ENCODE measurements at regions not wholly inside any gene's neighbourhood (a gene's known extent, or its start where the extent isn't known, plus 50 kb on each side); places are given as distances from the start of the nearest gene placed in this dataset.
"Not testable (repeated sequence)": the region's sequence is repeated elsewhere in the genome, so short reads cannot be mapped to it uniquely, and the experiment has no call there.

- H3K36me3 Mint-ChIP-seq (ENCODE audit: low read depth) = no peaks in the 10 kb centered on the region
- no peaks in the 10 kb centered on the region for H3K27me3 ChIP-seq (ENCODE audit: control insufficient read depth in 1 of 2, insufficient read depth in 2 of 2, low read length in 2 of 2)
- no peaks in the 10 kb centered on the region for H3K9me3 Mint-ChIP-seq
- no peak for DNase-seq
- no peaks in the 10 kb centered on the region for H3K4me1 Mint-ChIP-seq (ENCODE audit: low read depth)
- H3K4me3 Mint-ChIP-seq = no peak overlapping the region
- ChIA-PET CTCF (no interaction called here), POLR2A (no interaction called here)
- H3K4me3 ChIP-seq (ENCODE audit: low read length) = no peak overlapping the region
- H3K27ac Mint-ChIP-seq = no peak overlapping the region
- H3K27me3 Mint-ChIP-seq = no peaks in the 10 kb centered on the region
- no peaks in the 10 kb centered on the region for H3K4me1 ChIP-seq (ENCODE audit: insufficient read depth, low read length)
- intact Hi-C loops (cut with DNase I, micrococcal nuclease) = no loop called here
- no peak for ATAC-seq (ENCODE audit: poor library complexity)
- H3K27ac ChIP-seq (ENCODE audit: low read depth in 1 of 2, low read length in 2 of 2) = no peak overlapping the region
- H3K36me3 ChIP-seq (ENCODE audit: insufficient read depth, low read length) = no peaks in the 10 kb centered on the region
- peaks cover 0 to 3% of the 10 kb centered on the region in 2 experiments for H3K9me3 ChIP-seq (ENCODE audit: control insufficient read depth in 1 of 2, insufficient read depth in 1 of 2, low read length in 2 of 2)
- TF ChIP-seq, protein P1, sequence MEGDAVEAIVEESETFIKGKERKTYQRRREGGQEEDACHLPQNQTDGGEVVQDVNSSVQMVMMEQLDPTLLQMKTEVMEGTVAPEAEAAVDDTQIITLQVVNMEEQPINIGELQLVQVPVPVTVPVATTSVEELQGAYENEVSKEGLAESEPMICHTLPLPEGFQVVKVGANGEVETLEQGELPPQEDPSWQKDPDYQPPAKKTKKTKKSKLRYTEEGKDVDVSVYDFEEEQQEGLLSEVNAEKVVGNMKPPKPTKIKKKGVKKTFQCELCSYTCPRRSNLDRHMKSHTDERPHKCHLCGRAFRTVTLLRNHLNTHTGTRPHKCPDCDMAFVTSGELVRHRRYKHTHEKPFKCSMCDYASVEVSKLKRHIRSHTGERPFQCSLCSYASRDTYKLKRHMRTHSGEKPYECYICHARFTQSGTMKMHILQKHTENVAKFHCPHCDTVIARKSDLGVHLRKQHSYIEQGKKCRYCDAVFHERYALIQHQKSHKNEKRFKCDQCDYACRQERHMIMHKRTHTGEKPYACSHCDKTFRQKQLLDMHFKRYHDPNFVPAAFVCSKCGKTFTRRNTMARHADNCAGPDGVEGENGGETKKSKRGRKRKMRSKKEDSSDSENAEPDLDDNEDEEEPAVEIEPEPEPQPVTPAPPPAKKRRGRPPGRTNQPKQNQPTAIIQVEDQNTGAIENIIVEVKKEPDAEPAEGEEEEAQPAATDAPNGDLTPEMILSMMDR (IDR thresholded peaks at IDR 0.05) = no peak
These were observed 93.3 kb upstream of the TRHDE start for GRCh38 chr12:72178871-72179270.

DNA sequence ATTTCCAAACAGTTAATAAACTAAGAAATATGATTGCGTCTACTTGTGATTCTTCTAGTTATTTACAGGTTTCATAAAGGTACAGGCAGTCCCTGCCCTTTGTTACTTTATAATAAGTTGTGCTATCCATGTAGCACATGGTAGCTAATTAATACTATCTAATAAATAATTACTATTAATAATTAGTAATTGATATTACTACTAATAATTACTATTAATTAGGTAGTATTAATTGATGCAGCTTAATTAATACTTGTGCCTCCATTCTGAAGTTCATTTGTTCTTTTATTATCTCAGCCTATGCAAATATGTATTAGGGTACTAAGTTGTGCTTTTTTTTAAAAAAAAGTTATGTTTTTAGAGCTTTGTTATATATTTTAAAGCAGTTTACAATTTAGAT is 92.3 kb upstream of the TRHDE start:
- ATAC-seq (ENCODE audit: poor library complexity) (no peak), DNase-seq (no peak)
- CTCF ChIA-PET = no interaction called here
- Mint-ChIP-seq H3K4me1 (ENCODE audit: low read depth) (no peaks in the 10 kb centered on the region), H3K36me3 (ENCODE audit: low read depth) (no peaks in the 10 kb centered on the region), H3K9me3 (no peaks in the 10 kb centered on the region), H3K27me3 (no peaks in the 10 kb centered on the region), H3K4me3 (no peak overlapping the region), H3K27ac (no peak overlapping the region)
- TF ChIP-seq, protein P1 (IDR thresholded peaks at IDR 0.05) = no peak
- H3K27me3 ChIP-seq (ENCODE audit: control insufficient read depth in 1 of 2, insufficient read depth in 2 of 2, low read length in 2 of 2) = no peaks in the 10 kb centered on the region
- H3K9me3 ChIP-seq (ENCODE audit: control insufficient read depth in 1 of 2, insufficient read depth in 1 of 2, low read length in 2 of 2) = peaks cover 0 to 3% of the 10 kb centered on the region in 2 experiments
- no peaks in the 10 kb centered on the region for H3K36me3 ChIP-seq (ENCODE audit: insufficient read depth, low read length)
- no peaks in the 10 kb centered on the region for H3K4me1 ChIP-seq (ENCODE audit: insufficient read depth, low read length)
- POLR2A ChIA-PET = interaction anchor here (0.8 kb wide), 1 partner anchor 45 kb away, joined by 3 read pairs; no protein-coding TSS in a partner anchor
- no peak overlapping the region for H3K27ac ChIP-seq (ENCODE audit: low read depth in 1 of 2, low read length in 2 of 2)
- no peak overlapping the region for H3K4me3 ChIP-seq (ENCODE audit: low read length)
- intact Hi-C loops (cut with DNase I, micrococcal nuclease) = loop anchor here in 1 of 2 experiments (10.0 kb wide), 1 partner anchor 55 kb away; no protein-coding TSS in a partner anchor

DNA sequence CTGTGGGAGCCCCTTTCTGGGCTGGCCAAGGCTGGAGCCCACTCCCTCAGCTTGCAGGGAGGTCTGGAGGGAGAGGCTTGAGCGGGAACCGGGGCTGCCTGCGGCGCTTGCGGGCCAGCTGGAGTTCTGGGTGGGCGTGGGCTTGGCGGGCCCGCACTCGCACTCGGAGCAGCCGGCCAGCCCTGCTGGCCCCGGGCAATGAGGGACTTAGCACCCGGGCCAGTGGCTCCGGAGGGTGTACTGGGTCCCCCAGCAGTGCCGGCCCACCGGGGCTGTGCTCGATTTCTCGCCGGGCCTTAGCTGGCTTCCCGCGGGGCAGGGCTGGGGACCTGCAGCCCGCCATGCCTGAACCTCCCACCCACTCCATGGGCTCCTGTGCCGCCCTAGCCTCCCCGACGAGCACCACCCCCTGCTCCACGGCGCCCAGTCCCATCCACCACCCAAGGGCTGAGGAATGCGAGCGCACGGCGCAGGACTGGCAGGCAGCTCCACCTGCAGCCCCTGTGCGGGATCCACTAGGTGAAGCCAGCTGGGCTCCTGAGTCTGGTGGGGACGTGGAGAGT is 87.1 kb upstream of the TRHDE start:
- POLR2A ChIA-PET; ATAC-seq (ENCODE audit: poor library complexity); H3K27ac Mint-ChIP-seq; H3K4me1 ChIP-seq (ENCODE audit: insufficient read depth, low read length); H3K27ac ChIP-seq (ENCODE audit: low read depth in 1 of 2, low read length in 2 of 2); H3K36me3 Mint-ChIP-seq (ENCODE audit: low read depth); CTCF ChIA-PET; DNase-seq; H3K9me3 Mint-ChIP-seq; H3K4me3 ChIP-seq (ENCODE audit: low read length); H3K36me3 ChIP-seq (ENCODE audit: insufficient read depth, low read length); H3K27me3 Mint-ChIP-seq; H3K9me3 ChIP-seq (ENCODE audit: control insufficient read depth in 1 of 2, insufficient read depth in 1 of 2, low read length in 2 of 2); H3K4me3 Mint-ChIP-seq; H3K27me3 ChIP-seq (ENCODE audit: control insufficient read depth in 1 of 2, insufficient read depth in 2 of 2, low read length in 2 of 2); H3K4me1 Mint-ChIP-seq (ENCODE audit: low read depth): not testable (repeated sequence)
- intact Hi-C loops (cut with DNase I, micrococcal nuclease) = loop anchor here in 1 of 2 experiments (10.0 kb wide), 1 partner anchor 60 kb away; no protein-coding TSS in a partner anchor

DNA sequence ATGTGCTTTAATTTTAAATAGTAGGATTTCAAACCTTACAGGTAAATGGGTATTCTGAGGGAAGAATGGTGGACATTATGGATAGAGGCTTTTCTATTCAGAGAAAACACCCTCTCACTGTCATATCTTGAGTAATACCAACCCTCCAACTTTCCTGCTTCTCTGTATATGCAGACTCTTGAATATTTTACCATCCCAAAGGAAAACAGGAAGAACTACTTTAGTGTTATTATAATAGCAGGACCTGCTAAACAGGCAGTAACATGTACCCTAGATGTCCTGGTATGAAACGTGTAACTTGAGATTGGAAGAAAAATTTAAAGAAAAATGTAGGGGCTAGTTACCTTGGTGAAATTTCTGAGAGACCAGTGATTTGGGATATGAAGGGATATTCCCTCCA is 82.9 kb upstream of the TRHDE start:
- intact Hi-C loops (cut with DNase I, micrococcal nuclease) = loop anchor here in 1 of 2 experiments (10.0 kb wide), 1 partner anchor 64 kb away; no protein-coding TSS in a partner anchor
- no peaks in the 10 kb centered on the region for H3K36me3 Mint-ChIP-seq (ENCODE audit: low read depth)

More for the DNA sequence above, 82.9 kb upstream of the TRHDE start:
- H3K27ac ChIP-seq (ENCODE audit: low read depth in 1 of 2, low read length in 2 of 2) = no peak overlapping the region
- Mint-ChIP-seq H3K4me3 (no peak overlapping the region), H3K27ac (no peak overlapping the region), H3K4me1 (ENCODE audit: low read depth) (no peaks in the 10 kb centered on the region), H3K9me3 (no peaks in the 10 kb centered on the region), H3K27me3 (no peaks in the 10 kb centered on the region)
- H3K4me3 ChIP-seq (ENCODE audit: low read length) = no peak overlapping the region
- no peaks in the 10 kb centered on the region for H3K4me1 ChIP-seq (ENCODE audit: insufficient read depth, low read length)
- TF ChIP-seq, protein P1 (IDR thresholded peaks at IDR 0.05) = no peak
- peaks cover 0 to 4% of the 10 kb centered on the region in 2 experiments for H3K9me3 ChIP-seq (ENCODE audit: control insufficient read depth in 1 of 2, insufficient read depth in 1 of 2, low read length in 2 of 2)
- ATAC-seq (ENCODE audit: poor library complexity) = no peak
- no peaks in the 10 kb centered on the region for H3K27me3 ChIP-seq (ENCODE audit: control insufficient read depth in 1 of 2, insufficient read depth in 2 of 2, low read length in 2 of 2)
- ChIA-PET CTCF (no interaction called here), POLR2A (no interaction called here)
- H3K36me3 ChIP-seq (ENCODE audit: insufficient read depth, low read length) = no peaks in the 10 kb centered on the region
- DNase-seq = no peak
